Spleen (tissue), 7 donors: ENCODE measurements at regions not wholly inside any gene's neighbourhood (a gene's known extent, or its start where the extent isn't known, plus 50 kb on each side); places are given as distances from the start of the nearest gene placed in this dataset.

ENCODE experiments used
- POLR2A ChIP-seq, 3 donors: fragments of 450-650 bp; IDR thresholded peaks; one replicate each; pipeline ENCODE4 v1.5.1; 2017; ENCODE audit warnings: antibody characterized with exemption in 3 of 3, mild to moderate bottlenecking in 1 of 3
- TF ChIP-seq, protein P1 (sequence below), 11 experiments: fragments of 200-600 bp in 7 of 11; fragments of 450-650 bp in 4 of 11; sonication (generic) in 4 of 11; IDR thresholded peaks in 8 of 11; conservative IDR thresholded peaks in 3 of 11; 1 replicate in 7 of 11; 2 replicates in 4 of 11; pipeline versions ENCODE4 v1.4.0 to v1.8.0; 2016 to 2021; ENCODE audit warnings: antibody characterized with exemption in 11 of 11, inconsistent platforms in 4 of 11, mild to moderate bottlenecking in 1 of 11
- donor health status: DM: no; HTN: no; CAD: no; lungs with moderate emphysema.
- donor health status: DM: no; HTN: no; CAD: no.
- donor health status: DM: no; HTN: no; CAD: no.

DNA sequence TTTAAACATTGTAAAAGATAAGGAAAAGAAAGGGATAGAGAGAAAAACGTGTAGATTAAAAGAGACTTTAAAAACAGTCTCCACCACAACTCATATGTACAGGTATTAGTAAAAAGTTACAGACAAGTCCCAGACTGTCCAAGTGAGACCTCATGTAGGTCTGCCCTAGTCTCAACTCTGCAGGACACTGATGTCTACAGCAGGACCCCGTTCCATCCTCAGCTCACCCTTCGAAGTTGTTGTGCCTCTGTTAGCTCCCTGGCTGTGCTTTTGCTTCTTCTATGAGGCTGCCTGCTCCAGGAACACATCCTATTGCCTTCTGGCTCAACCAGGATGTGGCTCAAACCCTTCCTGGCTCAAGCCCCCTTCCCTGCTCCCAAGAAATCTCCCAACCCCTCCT lies 72.9 kb upstream of the FBXO28 start:
- TF ChIP-seq, protein P1, sequence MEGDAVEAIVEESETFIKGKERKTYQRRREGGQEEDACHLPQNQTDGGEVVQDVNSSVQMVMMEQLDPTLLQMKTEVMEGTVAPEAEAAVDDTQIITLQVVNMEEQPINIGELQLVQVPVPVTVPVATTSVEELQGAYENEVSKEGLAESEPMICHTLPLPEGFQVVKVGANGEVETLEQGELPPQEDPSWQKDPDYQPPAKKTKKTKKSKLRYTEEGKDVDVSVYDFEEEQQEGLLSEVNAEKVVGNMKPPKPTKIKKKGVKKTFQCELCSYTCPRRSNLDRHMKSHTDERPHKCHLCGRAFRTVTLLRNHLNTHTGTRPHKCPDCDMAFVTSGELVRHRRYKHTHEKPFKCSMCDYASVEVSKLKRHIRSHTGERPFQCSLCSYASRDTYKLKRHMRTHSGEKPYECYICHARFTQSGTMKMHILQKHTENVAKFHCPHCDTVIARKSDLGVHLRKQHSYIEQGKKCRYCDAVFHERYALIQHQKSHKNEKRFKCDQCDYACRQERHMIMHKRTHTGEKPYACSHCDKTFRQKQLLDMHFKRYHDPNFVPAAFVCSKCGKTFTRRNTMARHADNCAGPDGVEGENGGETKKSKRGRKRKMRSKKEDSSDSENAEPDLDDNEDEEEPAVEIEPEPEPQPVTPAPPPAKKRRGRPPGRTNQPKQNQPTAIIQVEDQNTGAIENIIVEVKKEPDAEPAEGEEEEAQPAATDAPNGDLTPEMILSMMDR (IDR thresholded peaks at IDR 0.05 in 8 of 11, conservative IDR thresholded peaks at IDR 0.05 in 3 of 11) = no peak
- TF ChIP-seq POLR2A (IDR thresholded peaks at IDR 0.05) = no peak
